Activated CD4-positive, alpha-beta T cell treated with anti-CD3 and anti-CD28 coated beads for 24 hours (primary cell): ENCODE measurements at regions not wholly inside any gene's neighbourhood (a gene's known extent, or its start where the extent isn't known, plus 50 kb on each side); places are given as distances from the start of the nearest gene placed in this dataset.

Experiments used
- DNase-seq, 2 donors: peaks; one replicate each; pipeline ENCODE4 v3.0.0-alpha.2; 2020; ENCODE audit warnings: low read depth in 2 of 2

DNA sequence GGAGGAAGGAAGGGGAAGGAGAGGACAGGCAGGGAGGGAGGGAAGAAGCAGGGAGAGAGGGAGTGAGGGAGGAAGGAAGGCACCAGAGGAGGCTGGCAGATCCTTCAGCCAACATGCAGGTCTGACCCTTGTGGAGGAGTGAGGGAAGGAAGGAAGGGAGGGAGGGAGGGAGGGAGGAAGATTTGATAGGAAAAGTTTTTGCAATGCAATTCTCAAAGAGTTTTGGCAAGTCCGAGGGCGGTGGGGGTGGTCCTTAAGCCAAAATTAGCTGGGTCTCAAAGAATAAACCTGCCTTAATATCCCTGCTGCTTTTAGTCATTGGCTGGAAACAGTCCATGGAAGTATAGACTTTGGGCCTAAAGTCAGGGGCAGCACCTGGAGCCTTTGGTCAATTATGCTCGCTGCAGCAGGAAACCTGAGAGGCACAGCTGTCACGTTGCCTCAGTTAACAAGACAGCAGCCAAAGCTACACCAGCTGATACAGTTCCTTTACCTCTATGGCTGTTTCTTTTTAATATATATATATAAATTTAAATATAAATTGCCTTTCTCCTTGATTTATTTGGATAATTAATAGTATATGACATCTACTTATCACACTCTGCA is 115.7 kb upstream of the RALGAPA2 start:
- DNase-seq: no peak

DNA sequence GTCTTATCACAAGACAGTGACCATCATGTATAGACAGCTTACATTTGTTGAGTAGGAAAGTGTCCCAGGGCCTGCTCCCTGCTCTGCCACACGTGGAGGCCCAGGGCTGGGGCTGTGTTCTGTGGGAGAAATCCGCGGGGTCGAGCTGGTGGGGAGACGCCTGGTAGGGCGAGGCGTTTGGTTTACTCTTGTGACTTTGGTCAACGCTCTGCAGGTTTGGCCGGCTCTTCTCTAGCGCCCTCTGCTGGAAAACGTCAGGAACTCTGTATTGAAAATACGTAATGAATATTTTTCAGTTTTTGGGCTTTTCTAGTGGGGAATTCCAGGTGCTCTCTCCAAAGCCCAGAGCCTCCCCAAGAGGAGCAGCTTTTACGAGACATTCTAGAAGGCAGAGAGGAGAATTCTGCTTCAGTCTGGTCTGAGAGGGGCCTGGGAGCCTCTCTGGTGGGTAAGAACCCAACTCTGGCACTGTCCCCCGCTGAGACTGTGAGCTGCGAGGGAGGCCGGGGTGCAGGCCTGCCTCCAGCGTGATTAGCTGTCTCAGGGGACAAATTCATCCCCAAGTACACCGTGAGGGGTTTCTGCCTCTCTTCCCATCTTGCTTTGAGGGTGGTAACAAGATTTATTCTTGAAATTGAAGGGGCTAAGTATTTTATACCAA is 112.6 kb upstream of the RALGAPA2 start:
- DNase-seq: peak; percentile 31 to 35

DNA sequence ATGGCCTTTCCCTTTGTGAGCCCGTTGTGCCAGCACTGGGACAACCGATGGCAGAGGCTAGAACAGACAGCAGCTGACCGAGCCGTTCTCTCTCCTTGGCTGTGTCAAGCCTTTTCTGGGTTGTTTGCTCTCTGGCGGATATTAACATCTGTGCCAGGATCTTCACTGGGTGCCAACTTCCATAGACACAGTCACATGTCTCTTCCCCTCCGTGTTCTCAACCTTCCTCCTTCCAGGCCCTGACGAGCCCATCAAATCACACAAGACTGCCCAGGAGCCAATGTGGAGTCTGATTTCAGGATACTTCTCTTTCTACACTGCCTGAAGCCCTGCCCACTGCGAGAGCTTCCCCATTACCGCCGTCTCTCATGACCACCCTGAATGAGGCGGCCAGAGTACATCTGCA is 111.0 kb upstream of the RALGAPA2 start:
- no peak for DNase-seq

DNA sequence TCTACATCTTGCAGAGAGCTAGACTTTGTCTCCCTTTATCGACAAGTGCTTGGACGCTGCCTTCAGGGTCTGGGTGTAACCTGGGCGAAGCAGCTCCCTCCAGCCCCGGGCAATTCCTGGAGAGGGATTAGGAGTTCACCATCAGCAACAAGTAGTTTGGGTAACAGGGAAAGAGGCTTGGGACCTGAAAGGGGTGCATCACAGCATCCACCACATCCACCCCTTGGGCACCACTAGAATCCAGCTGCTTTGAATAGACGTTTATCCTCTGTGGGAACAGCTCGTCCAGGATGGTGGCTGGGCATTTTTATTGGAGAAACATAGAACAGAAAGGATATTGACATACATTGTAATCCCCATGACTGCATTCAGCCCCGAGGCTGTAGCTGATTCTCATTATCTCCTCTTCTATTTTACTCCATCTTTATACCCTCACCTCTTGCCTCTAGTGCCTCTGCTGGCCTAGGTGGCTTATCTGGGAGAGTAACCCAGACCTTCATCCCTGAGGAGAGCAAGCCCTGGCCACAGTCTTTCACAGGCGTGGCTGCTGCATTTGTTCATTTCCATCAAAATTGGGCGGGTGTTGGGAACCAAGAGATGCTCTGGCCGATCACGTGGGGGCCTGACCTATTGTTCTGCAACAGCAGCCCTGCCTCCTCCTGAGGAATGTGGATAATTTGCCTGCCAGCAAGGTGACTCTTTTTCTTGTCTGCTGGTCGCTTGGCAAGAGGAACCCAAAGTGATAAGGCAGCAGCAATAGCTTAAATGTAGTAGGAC is 109.2 kb upstream of the RALGAPA2 start:
- DNase-seq: no peak

DNA sequence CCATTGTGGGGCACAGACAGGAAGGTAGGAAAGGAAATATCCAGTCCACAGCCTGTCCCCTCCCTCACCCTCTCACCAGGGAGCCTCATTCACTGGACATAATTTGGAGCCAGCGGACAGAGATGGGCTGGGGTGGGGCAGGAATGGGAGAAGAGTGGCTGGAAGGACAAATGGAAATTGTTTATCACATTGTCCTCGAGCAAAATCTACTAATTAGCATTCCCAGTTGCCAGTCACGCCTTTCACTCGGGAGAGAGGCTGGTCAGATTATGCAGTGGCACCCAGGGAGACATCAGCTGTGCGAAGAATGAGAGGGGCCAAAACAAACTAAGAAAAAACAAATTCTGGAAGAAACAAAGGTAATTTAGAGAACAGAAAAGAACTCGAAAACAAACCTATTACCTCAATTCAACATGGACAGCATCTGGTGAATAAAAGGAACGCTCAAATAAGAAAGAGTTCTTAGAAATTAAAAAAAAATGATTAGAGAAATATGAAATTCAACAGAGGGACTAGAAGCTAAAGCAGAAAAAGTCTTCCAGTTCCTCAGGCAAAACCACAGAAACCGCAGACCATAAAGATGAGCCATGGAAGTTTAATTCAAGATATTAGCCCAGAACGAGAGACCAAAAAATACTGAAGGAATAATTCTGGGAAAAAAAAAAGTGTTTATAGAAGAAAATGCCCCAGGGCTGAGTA is 108.5 kb upstream of the RALGAPA2 start:
- no peak for DNase-seq

DNA sequence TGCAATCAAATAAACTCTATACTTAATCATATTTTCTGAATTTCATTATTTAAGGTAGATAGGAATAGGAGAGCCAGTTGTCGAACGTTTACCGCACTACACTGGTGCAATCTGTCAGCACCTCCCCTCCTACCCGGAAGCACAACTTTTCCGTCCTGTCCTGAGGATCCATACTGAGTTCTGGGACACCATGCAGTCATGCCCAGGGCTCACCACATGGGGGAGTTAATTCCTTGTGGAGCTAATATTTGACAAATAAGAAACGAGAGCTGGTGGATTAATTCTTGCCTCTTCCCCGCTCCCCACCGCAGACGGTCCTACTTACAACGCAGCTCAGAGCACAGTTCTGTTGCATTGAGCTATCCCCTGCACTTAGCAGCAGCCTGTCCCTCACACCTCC is 107.7 kb upstream of the RALGAPA2 start:
- DNase-seq: no peak

DNA sequence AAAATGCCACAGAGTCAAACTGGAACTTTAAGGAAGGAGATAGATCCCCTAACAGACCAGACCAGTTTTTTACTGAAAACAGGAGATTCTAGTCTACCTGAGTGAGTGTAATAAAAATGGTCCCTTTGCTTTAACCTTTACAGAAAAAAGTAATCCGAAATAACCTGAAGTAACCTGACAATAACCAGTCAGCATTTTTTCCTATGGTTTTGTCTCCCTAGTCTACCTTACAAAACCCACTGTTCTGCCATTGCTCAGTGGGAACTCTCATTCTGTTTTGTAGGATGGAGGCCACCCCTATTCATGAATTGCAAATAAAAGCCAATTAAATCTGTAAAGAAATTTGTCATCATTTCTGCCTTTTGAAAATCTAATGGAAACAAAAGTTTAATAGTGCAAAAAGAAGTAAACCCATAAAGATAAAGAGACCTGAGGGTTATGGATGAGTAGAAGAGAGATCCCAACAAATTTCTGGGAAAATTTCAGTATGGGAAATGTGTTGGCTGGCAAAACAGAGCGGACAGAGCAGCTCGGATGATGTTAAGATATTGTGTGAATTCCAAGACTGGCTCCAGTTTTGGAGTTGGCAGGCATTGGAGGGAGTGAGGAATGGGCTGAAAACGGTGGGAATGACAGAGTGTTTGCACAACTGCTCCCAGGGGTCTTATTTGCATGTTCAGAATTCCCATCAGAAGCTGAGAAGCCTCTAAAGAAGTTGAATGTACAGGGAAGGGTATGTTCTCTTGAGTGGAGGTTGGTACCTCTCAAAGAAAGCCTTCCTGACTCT is 104.7 kb upstream of the RALGAPA2 start:
- no peak for DNase-seq

DNA sequence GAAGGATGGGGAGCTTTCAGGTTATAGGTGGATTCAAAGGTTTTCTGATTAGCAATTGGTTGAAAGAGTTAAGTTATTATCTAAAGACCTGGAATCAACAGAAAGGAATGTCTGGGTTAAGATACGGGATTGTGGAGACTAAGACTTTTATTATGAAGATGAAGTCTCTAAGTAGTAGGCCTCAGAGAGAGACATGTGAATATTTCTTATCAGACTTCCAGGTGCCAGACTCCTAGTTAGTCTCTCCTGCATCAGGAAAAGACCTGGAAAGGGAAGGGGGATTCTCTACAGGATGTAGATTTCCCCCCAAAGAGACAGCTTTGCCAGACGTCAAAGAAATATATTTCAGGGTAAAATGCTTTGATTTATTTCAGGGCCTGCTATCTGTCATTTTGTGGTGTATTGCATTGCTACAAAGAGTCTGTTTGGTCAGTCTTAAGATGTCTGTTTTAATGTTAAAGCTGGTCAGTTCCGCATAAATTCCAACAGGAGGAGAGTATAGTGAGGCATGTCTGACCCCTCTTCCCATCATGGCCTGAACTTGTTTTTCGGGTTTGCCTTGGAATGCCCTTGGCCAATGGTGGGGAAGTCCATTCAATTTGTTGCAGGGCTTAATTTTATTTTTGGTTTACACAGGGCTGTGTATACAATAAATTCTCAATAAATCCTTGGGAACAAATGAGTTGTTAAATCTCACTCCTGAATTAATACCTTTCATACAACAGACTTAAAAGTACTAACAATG is 103.4 kb upstream of the RALGAPA2 start:
- DNase-seq: no peak

DNA sequence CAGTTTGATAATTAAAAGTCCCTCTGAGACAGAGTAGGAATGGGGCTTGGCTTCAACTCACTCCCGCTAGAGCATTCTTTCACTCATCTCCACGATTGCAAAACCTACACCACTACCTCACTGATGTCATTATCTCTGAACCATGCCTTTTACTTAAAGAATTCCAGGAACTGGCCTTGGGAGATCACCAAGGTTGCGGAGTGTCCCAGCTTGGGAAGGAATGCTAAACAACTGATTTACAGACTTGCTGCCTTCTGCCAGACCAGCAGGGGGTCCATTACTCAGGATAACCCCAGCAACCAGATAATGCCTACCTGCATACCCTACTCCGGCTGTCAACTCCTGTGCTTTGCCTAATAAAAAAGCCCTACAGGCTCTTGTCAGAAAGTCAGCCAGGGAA is 102.2 kb upstream of the RALGAPA2 start:
- DNase-seq: no peak

DNA sequence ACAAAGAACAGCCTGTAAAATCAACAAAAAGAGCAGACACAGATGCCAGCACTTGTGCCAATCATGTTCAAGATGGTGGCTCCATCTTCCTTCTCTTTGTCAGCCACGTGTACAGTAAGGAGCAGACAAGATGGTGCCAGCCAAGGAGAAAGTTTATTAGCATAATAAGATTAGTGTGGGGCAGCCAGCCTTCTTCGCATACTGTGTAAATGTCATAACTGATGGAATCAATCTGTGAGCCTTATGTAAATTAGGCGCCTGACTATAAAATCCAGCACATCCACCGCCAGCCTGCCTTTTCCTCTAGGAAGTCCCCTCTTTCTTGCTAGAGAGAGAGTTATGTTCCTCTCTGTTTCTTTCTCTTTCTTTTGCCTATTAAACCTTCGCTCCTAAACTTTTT is 99.7 kb upstream of the RALGAPA2 start:
- no peak for DNase-seq

DNA sequence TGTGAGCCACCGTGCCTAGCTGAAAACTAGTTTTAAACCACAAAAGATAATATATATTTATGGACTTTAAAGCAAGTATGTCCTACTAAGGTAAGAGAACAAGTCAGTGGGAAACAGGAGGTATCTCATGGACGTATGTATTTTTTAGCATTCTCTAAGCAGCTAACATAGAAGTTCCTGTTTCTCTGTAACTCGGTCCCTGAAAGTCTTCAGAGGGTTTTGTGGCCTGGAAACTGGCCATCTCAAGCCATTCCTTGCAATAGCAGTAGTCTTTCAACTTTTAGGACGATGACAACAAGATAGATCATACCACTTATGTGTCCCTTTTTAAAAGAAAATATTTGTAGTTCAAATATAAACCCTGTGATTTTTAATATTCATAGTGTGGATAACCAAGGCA is 95.6 kb upstream of the RALGAPA2 start:
- no peak for DNase-seq

DNA sequence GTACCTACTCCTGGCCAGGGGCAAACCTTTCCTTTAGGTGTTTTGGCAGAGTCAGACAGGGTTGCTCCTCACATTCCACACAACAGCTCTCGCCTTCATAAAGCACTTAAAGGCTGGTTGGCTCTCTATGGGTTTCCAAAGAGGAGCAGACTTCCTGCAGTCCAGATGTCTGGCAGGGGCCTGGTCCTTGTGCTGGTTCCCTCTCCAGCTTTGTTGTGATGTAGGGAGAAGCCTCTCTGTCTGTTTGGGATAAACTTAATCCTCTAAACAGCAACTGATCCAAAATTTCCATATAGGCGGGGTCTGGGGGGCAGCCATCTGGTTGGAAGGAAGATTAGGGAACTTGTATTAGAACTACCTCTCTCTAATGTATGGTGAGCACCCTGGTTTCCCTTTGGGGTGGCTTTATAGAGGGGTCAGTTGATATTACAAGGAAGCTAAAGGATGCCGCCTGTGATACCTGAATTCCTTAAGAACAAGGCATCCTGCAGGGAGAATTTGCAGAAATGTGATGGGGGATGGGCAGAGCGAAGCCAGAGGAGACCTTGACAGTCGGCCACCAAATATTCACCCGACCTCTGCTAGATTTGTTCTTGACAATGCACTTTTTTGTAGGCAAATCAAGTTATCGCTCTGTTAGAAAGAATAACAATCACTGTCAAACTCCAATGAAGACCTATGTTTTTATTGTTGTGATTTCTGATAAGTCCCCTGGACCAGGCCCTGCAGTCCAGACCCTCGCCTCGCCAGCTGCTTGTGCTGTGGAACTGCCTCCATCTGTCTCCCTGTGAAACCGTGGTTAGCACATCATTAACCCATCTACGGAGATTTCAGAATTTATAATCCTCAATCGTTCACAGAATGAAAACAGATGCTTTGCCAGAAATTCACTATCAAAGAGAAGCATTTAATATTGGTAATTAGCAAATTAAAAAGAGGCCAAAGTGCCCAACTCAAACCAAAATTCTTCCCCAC is 94.0 kb upstream of the RALGAPA2 start:
- DNase-seq: no peak

DNA sequence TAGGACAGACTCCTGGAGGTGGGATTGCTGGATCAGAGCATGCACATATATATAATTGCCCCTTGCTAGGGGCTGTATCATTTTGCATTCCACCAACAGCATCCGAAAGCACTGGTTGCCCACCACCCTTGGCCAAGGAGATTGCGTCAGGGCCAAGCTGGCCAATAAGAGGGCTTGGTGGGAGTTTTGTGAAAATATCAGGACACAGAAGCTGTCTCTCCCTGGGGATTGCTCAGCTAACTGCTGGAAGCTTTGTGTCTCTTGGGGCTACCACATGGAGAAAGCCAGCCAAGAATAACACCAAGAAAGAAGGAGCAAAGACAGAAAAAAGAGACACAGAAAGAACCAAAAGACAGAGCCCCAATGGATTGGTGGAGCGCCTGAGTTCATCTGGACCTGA is 90.6 kb upstream of the RALGAPA2 start:
- no peak for DNase-seq

DNA sequence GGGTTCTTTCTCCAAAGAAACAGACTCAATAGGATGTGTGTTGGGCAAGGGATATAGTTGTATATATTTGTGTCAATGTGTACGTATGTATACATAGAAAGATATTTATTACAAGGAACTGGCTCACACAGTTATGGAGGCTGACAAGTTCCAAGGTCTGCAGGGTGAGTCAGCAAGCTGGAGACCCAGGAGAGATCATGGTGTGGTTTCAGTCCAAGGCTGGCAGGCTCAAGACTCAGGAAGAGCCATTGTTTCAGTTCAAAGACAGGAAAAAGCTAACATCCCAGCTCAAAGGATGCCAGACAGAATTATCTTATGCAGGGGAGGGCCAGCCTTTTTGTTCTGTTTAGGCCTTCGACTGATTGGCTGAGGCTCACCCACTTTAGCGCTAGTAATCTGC is 89.9 kb upstream of the RALGAPA2 start:
- no peak for DNase-seq

DNA sequence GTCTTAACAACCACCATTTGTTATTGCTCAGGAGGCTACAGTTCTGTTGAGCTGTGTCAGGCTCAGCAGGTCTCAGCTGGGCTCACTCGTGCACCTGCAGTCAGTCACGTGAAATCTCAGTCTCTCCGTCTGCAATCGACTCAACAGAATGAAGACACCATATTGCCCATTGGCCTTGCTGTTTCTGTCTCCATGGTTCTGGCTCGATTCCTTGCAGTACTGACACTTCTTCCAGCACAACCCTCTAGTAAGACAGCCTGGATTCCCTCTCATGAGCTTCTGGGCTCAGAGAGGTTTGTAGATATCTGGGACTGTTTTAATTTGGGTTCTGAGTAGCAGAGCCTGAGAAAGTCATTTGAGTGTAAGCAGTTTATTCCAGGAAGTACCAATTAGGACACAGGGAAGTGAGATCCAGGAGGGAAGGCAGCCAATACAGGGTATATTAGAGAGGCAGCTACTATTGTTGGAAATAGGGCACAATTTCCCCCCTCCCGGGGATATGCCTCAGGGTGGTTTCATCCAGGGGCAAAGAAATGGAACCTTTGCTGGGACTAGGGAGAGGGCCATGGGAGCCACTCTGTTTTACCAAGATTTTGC is 87.4 kb upstream of the RALGAPA2 start:
- DNase-seq: no peak

DNA sequence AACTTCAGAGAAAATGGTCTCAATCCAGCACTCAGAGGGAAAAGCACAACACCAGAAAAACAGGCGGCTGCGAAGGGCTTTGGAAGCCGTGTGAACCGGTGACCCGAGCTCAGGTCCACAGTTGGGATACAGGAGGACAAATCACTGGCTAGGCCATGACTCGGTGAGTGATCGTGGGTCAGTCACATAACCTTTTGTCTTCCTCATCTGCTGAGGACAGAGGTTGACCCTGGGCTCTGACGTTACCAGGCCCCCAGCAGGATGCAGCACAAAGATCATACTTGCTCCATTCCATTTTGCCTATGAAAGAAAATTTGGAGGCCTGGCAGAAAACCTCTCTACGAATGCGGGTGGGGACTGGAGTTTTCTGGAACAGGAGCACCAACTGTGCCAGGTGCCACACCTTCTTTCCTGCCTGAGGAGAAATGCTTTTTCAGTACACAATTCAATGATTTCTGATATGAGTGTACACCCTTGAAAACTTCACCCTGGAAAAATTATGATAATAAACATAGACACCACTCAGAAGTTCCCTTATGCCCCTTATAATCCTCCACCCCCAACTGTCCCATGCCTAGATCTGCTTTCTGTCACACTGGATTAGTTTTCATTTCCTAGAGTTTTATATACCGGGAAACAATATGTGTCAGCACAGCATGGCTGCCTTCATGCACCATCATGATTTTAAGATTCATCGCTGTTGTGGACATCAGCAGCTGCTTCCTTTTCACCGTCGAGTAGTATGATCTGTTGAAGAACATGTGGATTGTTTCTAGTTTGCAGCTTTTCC is 85.3 kb upstream of the RALGAPA2 start:
- DNase-seq: no peak

DNA sequence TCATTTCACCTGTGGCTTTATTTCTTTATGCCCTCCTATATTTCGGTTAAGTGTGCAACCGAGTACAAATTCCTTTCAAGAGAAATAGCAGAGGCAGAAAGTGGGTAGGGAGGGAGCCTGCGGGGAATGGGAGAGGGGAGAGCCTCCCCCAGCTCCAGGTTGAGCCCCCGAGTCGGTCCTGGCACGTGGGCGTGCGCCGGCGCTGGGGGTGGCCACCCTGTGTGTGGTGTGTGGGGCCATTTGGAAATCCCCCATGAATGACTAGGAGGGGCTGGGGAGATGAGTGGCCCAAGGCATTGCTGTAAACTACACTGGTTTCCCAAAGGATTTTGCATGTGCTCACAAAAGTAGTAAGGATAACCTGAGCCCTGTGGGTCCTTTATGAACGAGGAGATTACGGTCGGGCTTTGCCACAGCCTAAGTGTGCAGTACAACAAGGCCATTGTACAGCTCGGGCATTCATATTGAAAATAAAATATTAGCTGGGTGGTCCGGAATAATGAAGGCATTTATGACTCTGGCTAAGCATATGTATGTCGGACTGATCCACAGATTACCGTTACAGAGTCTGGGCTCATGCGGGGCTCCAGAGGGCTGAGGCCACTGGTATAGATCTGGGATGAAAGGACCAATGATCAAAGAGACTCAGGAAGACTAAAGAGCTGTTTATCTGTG is 84.5 kb upstream of the RALGAPA2 start:
- DNase-seq: no peak

DNA sequence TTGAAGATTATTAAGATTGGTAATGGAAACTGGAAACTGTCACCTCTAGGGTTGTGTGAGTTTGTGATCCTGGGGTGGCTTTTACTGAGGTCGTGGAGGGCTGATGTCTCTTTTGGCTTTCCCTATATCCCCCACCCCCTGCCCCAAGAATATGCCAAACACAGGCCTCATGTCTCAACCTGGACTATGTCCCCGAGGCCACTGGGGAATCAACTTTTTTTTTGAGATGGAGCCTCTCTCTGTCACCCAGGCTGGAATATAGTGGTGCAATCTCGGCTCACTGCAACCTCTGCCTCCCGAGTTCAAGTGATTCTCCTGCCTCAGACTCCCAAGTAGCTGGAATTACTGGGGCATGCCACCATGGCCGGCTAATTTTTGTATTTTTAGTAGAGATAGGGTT is 83.3 kb upstream of the RALGAPA2 start:
- DNase-seq: no peak
